ENCODE measurements at regions not wholly inside any gene's neighbourhood (a gene's known extent, or its start where the extent isn't known, plus 50 kb on each side); places are given as distances from the start of the nearest gene placed in this dataset.

DNA sequence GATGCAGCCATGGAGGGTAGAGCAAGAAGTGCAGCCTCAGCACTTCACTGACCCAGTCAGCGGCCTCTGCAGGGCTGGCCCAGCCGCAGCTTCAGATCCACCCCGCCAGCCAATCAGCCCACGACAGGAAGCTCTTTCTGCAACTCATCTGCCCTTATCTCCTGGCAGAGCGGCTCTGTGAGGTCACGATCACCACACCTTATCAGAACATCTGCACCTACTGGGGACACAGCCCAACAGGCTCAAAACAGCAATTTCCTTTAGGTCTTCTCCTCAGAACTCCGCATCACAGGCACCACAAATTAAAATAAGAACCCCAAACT is 287.3 kb downstream of the BCL11B start:
- no peaks in the 10 kb centered on the region for H3K36me3 ChIP-seq
- H3K27ac ChIP-seq = no peak overlapping the region
- WGBS, 2 donors = 88 to 90% methylated on average over 7 of the region's 7 CpGs
- no peak overlapping the region for H3K4me3 ChIP-seq
- no peaks in the 10 kb centered on the region for H3K4me1 ChIP-seq
- no peak for DNase-seq (ENCODE audit: low spot score in 2 of 2)
- H3K27me3 ChIP-seq = no peaks in the 10 kb centered on the region
- TF ChIP-seq POLR2A (IDR thresholded peaks at IDR 0.05) (no peak), EP300 (IDR thresholded peaks at IDR 0.05) (no peak)
- TF ChIP-seq, protein P1, sequence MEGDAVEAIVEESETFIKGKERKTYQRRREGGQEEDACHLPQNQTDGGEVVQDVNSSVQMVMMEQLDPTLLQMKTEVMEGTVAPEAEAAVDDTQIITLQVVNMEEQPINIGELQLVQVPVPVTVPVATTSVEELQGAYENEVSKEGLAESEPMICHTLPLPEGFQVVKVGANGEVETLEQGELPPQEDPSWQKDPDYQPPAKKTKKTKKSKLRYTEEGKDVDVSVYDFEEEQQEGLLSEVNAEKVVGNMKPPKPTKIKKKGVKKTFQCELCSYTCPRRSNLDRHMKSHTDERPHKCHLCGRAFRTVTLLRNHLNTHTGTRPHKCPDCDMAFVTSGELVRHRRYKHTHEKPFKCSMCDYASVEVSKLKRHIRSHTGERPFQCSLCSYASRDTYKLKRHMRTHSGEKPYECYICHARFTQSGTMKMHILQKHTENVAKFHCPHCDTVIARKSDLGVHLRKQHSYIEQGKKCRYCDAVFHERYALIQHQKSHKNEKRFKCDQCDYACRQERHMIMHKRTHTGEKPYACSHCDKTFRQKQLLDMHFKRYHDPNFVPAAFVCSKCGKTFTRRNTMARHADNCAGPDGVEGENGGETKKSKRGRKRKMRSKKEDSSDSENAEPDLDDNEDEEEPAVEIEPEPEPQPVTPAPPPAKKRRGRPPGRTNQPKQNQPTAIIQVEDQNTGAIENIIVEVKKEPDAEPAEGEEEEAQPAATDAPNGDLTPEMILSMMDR (IDR thresholded peaks at IDR 0.05) = no peak
- no peaks in the 10 kb centered on the region for H3K9me3 ChIP-seq

DNA sequence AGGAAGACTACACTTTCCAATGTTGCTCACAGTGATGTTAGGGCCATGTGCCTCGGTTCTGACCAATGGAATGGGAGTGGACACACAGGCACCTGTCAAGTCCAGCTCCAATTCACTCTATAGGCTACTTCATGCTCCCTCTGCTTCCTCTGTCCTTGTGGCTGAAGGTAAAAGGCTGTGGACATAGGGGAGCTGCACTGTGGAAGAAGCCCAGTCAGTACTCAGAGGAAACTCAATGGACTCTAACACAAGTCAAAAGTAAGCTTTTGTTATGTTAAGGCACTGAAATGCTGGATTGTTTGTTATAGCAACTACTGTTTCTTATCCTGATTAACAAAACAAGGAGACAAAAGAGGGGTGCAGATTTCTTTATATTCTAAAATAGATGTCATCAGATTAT is 278.2 kb downstream of the BCL11B start:
- no peaks in the 10 kb centered on the region for H3K27me3 ChIP-seq
- no peaks in the 10 kb centered on the region for H3K9me3 ChIP-seq
- no peaks in the 10 kb centered on the region for H3K36me3 ChIP-seq
- no peaks in the 10 kb centered on the region for H3K4me1 ChIP-seq
- no peak for DNase-seq (ENCODE audit: low spot score in 2 of 2)
- no peak overlapping the region for H3K27ac ChIP-seq
- TF ChIP-seq, protein P1 (IDR thresholded peaks at IDR 0.05) = no peak
- TF ChIP-seq POLR2A (IDR thresholded peaks at IDR 0.05) = no peak
- TF ChIP-seq EP300 (IDR thresholded peaks at IDR 0.05) = no peak
- WGBS, 2 donors = 78 to 100% methylated on average over 1 of the region's 1 CpG
- H3K4me3 ChIP-seq = no peak overlapping the region

DNA sequence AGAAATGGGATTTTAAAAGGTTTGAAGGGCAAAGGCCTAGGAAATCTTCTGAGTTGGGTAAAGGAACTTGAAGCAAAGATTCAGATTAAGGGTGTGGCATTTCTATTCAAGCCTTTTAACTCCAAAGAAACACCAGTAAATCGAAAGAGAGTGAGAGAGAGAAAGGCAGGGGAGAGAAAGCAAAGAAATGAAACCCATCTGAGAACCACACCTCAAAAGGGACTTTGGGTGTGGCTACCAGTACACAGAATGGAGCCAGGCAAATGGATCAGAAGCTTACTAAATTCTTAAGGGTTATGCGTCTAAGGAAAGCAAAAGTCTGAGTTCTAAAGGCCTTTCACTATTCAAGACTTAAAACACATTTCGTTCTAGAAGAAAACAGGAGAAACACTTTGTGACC is 277.4 kb downstream of the BCL11B start:
- TF ChIP-seq POLR2A (IDR thresholded peaks at IDR 0.05) (no peak), EP300 (IDR thresholded peaks at IDR 0.05) (no peak)
- TF ChIP-seq, protein P1 (IDR thresholded peaks at IDR 0.05) = no peak
- Histone ChIP-seq H3K9me3 (no peaks in the 10 kb centered on the region), H3K4me3 (no peak overlapping the region), H3K4me1 (no peaks in the 10 kb centered on the region), H3K36me3 (no peaks in the 10 kb centered on the region), H3K27ac (no peak overlapping the region), H3K27me3 (no peaks in the 10 kb centered on the region)
- WGBS, 2 donors = 65 to 77% methylated on average over 3 of the region's 3 CpGs
- no peak for DNase-seq (ENCODE audit: low spot score in 2 of 2)

DNA sequence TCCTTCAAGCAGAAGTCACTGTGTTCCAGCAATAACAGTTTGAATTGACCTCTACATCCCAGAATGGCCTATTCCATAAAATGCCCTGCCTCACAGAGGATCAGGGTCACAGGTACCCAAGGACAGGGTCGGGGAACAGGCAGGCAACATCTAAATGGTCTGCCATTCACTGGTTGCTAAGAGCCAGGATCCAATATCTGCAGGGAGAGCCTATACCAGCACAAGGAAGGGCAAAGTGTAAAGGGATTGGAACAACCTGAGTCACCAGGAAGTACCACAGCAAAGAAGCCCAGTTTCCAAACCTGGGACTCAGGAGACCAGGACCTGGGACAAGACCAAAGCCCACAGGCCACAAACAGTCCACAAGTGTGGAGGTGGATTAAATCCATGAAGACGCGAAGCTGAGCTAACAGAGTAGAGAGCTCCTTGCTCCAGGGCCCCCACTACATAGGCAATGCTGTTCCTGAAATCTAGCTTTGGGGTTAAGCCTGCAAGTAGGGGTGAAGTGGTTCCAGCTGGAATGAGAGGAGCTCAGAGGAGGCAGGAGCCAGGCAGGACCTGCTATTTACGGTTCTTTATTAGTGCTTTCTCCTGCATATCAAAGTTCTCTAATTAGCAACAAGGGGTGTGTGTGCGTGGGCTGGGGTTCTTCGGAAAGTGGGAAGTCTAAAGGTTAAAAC is 274.3 kb downstream of the BCL11B start:
- no peaks in the 10 kb centered on the region for H3K27me3 ChIP-seq
- DNase-seq (ENCODE audit: low spot score in 2 of 2) = no peak
- no peak overlapping the region for H3K4me3 ChIP-seq
- H3K4me1 ChIP-seq = no peaks in the 10 kb centered on the region
- H3K9me3 ChIP-seq = no peaks in the 10 kb centered on the region
- TF ChIP-seq EP300 (IDR thresholded peaks at IDR 0.05) = no peak
- TF ChIP-seq, protein P1 (IDR thresholded peaks at IDR 0.05) = no peak
- no peak for TF ChIP-seq POLR2A (IDR thresholded peaks at IDR 0.05)
- H3K27ac ChIP-seq = no peak overlapping the region
- 77 to 84% methylated on average over 6 of the region's 6 CpGs for WGBS, 2 donors
- H3K36me3 ChIP-seq = no peaks in the 10 kb centered on the region

DNA sequence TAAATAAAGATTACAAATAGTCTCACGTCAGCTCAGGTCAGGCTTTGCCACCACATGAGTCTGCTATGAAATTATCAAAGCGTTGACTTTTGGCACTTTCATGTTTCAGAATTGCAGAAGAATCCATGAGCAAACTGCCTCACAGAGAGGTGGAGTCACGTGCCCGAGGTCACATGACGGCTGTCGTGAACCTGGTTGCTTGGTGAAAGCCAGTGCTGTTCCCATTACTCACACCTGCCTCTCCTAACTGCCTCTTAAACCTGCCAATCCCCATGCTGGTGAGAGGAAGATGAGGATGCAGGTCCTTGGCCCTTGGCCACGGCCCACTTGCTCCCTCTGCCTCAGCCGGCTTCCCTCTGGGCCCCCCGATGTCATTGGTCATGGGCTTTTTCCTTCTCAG is 272.7 kb downstream of the BCL11B start:
- 81 to 89% methylated on average over 9 of the region's 9 CpGs for WGBS, 2 donors
- H3K27me3 ChIP-seq = no peaks in the 10 kb centered on the region
- H3K27ac ChIP-seq = no peak overlapping the region
- TF ChIP-seq, protein P1 (IDR thresholded peaks at IDR 0.05) = no peak
- TF ChIP-seq POLR2A (IDR thresholded peaks at IDR 0.05) (no peak), EP300 (IDR thresholded peaks at IDR 0.05) (no peak)
- H3K36me3 ChIP-seq = no peaks in the 10 kb centered on the region
- no peak for DNase-seq (ENCODE audit: low spot score in 2 of 2)
- H3K9me3 ChIP-seq = no peaks in the 10 kb centered on the region
- H3K4me1 ChIP-seq = no peaks in the 10 kb centered on the region
- H3K4me3 ChIP-seq = no peak overlapping the region
